ENCODE measurements at regions not wholly inside any gene's neighbourhood (a gene's known extent, or its start where the extent isn't known, plus 50 kb on each side); places are given as distances from the start of the nearest gene placed in this dataset.

DNA sequence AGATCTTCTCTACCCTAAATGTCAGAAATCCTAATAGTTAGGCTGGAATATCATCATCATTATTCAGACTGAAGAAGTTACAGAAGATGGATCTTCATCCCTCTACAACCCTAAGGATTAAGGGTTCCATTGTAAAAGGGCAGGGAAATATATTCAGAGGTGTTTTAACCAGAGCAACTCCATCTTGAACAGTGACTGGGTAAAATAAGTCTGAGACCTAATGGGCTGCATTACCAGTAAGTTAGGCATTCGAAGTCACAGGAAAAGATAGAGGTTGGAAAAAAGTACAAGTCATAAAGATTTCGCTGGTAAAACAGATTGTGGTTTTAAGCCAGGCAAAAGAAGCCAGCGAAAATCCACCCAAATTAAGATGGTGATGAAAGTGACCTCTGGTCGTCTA lies 968.7 kb downstream of the CNTNAP5 start:
- Mint-ChIP-seq H3K27me3 (ENCODE audit: insufficient read depth, unreplicated experiment) (no peaks in the 10 kb centered on the region), H3K36me3 (ENCODE audit: insufficient read depth, unreplicated experiment) (no peaks in the 10 kb centered on the region), H3K4me3 (ENCODE audit: unreplicated experiment) (no peak overlapping the region), H3K9me3 (ENCODE audit: unreplicated experiment) (no peaks in the 10 kb centered on the region), H3K4me1 (ENCODE audit: insufficient read depth, unreplicated experiment) (peaks cover 4% of the 10 kb centered on the region), H3K27ac (ENCODE audit: low read depth, unreplicated experiment) (no peak overlapping the region)
- CTCF ChIA-PET: no interaction called here
- intact Hi-C loops (cut with micrococcal nuclease): no loop called here
- no peak for DNase-seq (ENCODE audit: unreplicated experiment)
- TF ChIP-seq, protein P1, sequence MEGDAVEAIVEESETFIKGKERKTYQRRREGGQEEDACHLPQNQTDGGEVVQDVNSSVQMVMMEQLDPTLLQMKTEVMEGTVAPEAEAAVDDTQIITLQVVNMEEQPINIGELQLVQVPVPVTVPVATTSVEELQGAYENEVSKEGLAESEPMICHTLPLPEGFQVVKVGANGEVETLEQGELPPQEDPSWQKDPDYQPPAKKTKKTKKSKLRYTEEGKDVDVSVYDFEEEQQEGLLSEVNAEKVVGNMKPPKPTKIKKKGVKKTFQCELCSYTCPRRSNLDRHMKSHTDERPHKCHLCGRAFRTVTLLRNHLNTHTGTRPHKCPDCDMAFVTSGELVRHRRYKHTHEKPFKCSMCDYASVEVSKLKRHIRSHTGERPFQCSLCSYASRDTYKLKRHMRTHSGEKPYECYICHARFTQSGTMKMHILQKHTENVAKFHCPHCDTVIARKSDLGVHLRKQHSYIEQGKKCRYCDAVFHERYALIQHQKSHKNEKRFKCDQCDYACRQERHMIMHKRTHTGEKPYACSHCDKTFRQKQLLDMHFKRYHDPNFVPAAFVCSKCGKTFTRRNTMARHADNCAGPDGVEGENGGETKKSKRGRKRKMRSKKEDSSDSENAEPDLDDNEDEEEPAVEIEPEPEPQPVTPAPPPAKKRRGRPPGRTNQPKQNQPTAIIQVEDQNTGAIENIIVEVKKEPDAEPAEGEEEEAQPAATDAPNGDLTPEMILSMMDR (IDR thresholded peaks at IDR 0.05; ENCODE audit: unreplicated experiment): no peak
- POLR2A ChIA-PET: no interaction called here
- BruUV-seq (replicated peaks): no TSS peak

DNA sequence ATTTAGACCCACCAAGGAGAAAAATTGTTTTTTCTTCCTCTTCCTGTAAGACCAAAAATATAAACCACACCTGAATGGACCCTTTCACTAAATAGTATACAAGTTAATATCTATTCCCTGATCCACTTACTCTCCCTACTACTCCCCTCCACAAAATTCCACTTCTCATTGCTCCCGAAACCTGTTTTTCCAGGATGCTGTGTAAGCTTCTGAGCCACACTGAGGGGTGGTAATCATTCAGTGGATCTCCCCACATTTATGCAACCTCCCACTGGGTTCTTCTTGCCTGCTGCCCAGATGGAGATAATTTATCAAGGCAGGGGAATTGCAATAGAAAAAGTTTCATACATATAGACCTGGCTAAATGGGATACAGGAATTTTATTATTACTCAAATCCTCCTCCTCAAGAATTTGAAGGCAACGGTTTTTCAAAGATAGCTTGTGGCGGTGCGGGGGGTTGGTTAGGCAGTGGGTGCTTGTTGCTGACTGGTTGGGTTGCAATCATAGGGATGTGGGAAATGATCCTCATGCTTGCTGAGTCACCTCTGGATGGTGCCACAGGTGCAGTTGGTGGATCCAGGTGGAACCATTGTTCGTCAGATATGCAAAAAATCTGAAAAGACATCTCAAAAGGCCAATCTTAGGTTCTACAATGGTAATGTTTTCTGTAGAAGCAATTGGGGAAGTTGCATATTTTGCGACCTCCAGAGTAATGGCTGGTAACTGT lies 970.3 kb downstream of the CNTNAP5 start:
- H3K4me3 Mint-ChIP-seq (ENCODE audit: unreplicated experiment): no peak overlapping the region
- CTCF ChIA-PET: no interaction called here
- POLR2A ChIA-PET: no interaction called here
- DNase-seq (ENCODE audit: unreplicated experiment): no peak
- no TSS peak for BruUV-seq (replicated peaks)
- intact Hi-C loops (cut with micrococcal nuclease): no loop called here
- H3K9me3 Mint-ChIP-seq (ENCODE audit: unreplicated experiment): no peaks in the 10 kb centered on the region
- H3K4me1 Mint-ChIP-seq (ENCODE audit: insufficient read depth, unreplicated experiment): peaks cover 4% of the 10 kb centered on the region
- no peaks in the 10 kb centered on the region for H3K27me3 Mint-ChIP-seq (ENCODE audit: insufficient read depth, unreplicated experiment)
- TF ChIP-seq, protein P1 (IDR thresholded peaks at IDR 0.05; ENCODE audit: unreplicated experiment): no peak
- H3K27ac Mint-ChIP-seq (ENCODE audit: low read depth, unreplicated experiment): no peak overlapping the region
- no peaks in the 10 kb centered on the region for H3K36me3 Mint-ChIP-seq (ENCODE audit: insufficient read depth, unreplicated experiment)

DNA sequence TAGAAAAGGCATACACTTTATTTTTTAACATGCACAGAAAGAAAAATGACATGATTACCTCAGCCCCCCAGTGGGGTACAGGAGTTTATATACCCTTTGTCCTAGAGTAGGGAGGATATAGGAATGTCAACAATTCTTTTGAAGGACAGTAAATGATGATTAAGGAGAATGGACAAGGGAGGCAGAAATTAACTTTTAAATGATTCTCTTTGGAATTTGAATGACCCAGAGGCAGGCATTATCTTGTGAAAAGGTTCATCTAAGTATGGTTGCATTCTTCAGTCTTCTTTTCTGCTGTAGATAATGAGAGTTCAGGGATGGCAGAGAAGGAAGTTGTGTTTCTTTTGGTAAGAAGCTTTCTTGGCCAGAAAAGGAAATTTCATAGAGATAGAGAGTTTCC lies 971.3 kb downstream of the CNTNAP5 start:
- no peaks in the 10 kb centered on the region for H3K27me3 Mint-ChIP-seq (ENCODE audit: insufficient read depth, unreplicated experiment)
- no peaks in the 10 kb centered on the region for H3K4me1 Mint-ChIP-seq (ENCODE audit: insufficient read depth, unreplicated experiment)
- H3K27ac Mint-ChIP-seq (ENCODE audit: low read depth, unreplicated experiment): no peak overlapping the region
- H3K36me3 Mint-ChIP-seq (ENCODE audit: insufficient read depth, unreplicated experiment): no peaks in the 10 kb centered on the region
- TF ChIP-seq, protein P1 (IDR thresholded peaks at IDR 0.05; ENCODE audit: unreplicated experiment): no peak
- ChIA-PET CTCF (no interaction called here), POLR2A (interaction anchor here (0.6 kb wide), 1 partner anchor 92 kb away, joined by 3 read pairs; no protein-coding TSS in a partner anchor)
- H3K4me3 Mint-ChIP-seq (ENCODE audit: unreplicated experiment): no peak overlapping the region
- DNase-seq (ENCODE audit: unreplicated experiment): no peak
- intact Hi-C loops (cut with micrococcal nuclease): no loop called here
- no TSS peak for BruUV-seq (replicated peaks)
- H3K9me3 Mint-ChIP-seq (ENCODE audit: unreplicated experiment): no peaks in the 10 kb centered on the region

DNA sequence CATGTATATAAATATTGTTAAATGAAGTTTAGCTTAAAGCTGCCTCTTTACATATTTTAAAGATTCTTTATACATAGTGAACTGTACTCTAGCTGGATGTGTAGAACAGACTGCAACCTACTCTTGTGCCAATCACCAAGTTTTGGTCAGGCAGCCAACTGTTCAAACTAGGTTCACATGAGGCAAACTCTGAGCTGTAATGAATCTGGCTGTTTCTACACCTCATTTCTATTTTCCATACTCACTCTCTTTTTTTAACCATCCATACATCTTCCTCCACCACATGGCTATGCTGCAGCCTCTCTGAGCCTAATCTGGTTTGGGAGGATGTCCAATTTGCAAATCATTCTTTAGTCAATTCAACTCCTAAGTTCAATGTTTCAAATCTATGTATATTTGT lies 974.8 kb downstream of the CNTNAP5 start:
- BruUV-seq (replicated peaks): no TSS peak
- TF ChIP-seq, protein P1 (IDR thresholded peaks at IDR 0.05; ENCODE audit: unreplicated experiment): no peak
- intact Hi-C loops (cut with micrococcal nuclease): loop anchor here (5.0 kb wide), 1 partner anchor 472 kb away; no protein-coding TSS in a partner anchor
- DNase-seq (ENCODE audit: unreplicated experiment): no peak
- Mint-ChIP-seq H3K4me3 (ENCODE audit: unreplicated experiment) (no peak overlapping the region), H3K27me3 (ENCODE audit: insufficient read depth, unreplicated experiment) (no peaks in the 10 kb centered on the region), H3K36me3 (ENCODE audit: insufficient read depth, unreplicated experiment) (no peaks in the 10 kb centered on the region), H3K27ac (ENCODE audit: low read depth, unreplicated experiment) (no peak overlapping the region), H3K4me1 (ENCODE audit: insufficient read depth, unreplicated experiment) (peaks cover 14% of the 10 kb centered on the region), H3K9me3 (ENCODE audit: unreplicated experiment) (no peaks in the 10 kb centered on the region)
- POLR2A ChIA-PET: interaction anchor here (0.9 to 1.0 kb wide), 2 partner anchors 9 to 25 kb away, joined by 3 to 4 read pairs; no protein-coding TSS in a partner anchor
- CTCF ChIA-PET: interaction anchor here (1.0 kb wide), 1 partner anchor 30 kb away, joined by 3 read pairs; no protein-coding TSS in a partner anchor

Measured in MCF 10A (cell line).